NCI-H2227 (cell line): ENCODE measurements at regions not wholly inside any gene's neighbourhood (a gene's known extent, or its start where the extent isn't known, plus 50 kb on each side); places are given as distances from the start of the nearest gene placed in this dataset.
"Not testable (repeated sequence)": the region's sequence is repeated elsewhere in the genome, so short reads cannot be mapped to it uniquely, and the experiment has no call there.

Experiments
- DNase-seq: peaks from one replicate; lab custom pipeline; 2025; ENCODE audit not compliant: unreplicated experiment; lab: John Stamatoyannopoulos, UW

GRCh38 chr10:56104923-56105322 is 256.1 kb downstream of the ZWINT start:
- no peak for DNase-seq

DNA sequence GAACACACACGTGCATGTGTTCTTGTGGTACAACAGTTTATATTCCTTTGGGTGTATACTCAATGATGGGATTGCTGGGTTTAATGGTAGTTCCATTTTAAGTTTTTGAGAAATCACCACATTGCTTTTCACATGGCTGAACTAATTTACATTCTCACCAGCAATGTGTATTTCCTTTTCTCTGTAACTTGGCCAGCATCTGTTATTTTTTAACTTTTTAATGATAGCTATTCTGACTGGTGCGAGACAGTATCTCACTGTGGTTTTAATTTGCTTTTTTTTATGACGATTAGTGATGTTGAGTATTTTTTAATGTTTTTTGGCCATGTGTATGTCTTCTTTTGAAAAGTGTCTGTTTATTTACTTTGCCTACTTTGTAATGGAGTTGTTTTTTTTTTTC is 256.6 kb downstream of the ZWINT start:
- no peak for DNase-seq

DNA sequence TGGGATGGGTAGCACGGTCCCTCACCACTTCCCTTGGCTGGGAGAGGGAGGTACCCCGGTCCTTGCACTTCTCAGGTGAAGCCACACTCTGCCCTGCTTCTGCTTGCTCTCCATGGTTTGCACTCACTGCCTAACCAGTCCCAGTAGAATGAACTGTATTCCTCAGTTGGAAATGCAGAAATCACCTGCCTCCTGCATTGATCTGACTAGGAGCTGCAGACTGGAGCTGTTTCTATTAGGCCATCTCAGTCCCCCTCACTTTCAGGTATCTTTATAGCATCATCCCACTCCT is 264.9 kb downstream of the ZWINT start:
- DNase-seq: no peak

DNA sequence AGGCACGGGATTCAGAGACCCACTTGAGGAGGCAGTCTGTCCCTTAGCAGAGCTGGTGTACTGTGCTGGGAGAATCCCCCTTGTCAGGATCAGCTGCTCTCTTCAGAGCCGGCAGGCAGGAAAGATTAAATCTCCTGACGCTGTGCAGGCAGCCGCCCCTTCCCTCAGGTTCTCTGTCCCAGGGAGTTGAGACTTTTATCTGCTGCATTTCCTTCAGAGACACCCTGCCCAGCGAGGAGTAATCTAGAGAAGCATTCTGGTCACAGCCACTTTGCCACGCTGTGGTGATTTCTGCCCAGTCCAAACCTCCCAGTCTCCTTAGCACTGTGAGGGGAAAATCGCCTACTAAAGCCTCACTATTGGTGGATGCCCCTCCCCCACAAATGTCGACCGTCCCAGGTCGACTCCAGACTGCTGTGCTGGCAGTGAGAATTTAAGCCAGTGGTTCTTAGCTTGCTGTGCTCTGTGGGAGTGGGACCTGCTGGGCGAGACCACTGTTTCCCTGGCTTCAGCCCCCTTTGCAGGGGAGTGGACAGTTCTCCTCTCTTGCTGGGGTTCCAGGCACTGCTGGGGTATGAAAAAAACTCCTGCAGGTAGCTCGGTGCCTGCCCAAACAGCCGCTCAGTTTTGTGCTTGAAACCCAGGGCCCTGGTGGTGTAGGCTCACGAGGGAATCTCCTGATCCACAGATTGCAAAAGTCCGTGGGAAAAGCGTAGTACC is 265.4 kb downstream of the ZWINT start:
- DNase-seq: no peak

GRCh38 chr10:56093645-56094044 is 267.4 kb downstream of the ZWINT start:
- DNase-seq: not testable (repeated sequence)

DNA sequence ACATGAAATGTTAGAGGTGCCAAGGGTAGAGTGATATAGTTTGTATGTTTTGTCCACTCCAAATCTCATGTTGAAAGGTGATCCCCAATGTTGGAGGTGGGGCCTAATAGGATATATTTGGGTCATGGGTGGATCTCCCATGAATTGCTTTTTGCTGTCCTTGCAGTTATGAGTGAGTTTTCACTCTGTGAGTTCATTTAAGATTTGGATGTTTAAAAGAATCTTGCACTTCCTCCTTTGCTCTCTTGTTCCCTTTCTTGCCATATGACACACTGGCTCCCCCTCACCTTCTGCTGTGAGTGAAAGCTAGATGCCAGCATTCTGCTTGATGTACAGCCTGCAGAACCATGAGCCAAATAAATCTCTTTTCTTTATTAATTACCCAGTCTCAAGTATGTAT is 269.2 kb downstream of the ZWINT start:
- no peak for DNase-seq

DNA sequence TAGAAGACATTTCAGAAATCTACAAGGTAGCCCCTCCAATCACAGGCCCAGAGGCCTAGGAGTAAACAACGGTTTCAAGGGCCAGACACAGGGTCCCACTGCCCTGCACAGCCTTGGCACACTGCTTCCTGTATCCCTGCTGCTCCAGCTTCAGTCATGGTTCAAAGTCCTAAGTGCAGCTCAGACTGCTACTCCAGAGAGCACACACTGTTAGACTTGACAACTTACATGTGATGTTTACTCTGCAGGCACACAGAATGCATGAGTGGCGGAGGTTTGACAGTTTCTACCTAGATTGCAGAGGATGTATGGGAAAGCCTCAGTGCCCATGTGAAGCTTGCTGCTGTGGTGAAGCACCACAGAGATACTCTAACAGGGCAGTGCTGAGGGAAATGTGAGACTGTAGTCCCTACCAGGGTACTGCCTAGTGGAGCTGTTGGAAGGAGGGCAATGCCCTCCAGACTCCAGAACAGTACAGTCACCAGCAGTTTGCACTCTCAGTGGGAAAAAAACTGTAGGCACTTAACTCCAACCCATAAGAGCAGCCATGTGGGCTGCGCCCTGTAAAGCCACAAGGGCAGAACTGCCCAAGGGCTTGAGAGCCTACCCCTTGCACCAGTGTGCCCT is 270.0 kb downstream of the ZWINT start:
- no peak for DNase-seq

DNA sequence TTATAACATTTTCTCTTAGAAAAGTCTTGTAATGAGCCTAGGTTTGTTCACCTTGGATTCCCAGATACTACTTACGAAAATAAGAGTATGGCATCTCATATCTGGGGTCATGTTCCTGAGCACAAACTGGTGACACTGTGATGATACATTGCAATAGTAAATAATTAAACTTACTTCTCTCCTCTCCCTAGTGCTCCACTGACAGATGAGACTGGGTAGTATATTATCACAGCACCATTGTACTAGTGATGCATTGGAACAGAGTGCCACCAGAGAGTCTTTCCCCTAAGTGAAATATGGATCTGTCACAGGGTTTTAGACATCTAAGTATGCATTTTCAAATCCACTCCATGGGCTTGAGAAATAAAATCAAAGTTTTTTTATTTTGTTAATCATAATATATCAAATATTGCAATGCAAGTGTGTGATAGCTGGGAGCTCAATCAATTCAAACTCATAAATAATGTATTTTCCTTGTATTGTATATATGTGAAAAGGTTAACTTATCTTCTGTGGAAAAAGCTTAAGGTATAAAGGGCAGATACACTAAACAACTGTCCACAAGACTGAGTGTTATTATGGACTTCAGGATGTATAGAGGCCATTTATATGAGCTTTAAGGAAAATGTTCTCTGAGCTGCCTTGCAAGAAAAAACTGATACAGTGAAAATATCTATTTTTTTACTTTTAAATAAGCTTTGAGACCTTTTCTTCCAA is 275.5 kb downstream of the ZWINT start:
- DNase-seq: no peak

DNA sequence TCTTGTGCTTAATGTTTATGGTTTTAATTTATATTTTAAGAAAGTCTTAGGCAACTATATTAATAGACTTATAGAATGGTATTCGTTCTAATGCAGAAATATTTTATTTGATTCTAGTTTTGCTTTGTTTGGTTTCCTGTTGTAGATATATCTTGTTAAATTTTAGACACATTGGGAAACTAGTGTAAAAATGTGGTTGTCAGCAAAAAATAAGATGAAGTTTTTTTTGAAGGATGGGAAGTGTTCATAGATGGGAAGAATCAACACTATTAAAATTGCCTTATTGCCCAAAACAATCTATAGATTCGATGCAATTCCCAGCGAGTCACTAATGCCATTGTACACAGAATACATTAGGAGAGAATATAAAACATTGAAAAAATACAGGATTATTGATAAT is 278.9 kb downstream of the ZWINT start:
- no peak for DNase-seq

GRCh38 chr10:56068473-56069263 is 292.4 kb downstream of the ZWINT start:
- no peak for DNase-seq

DNA sequence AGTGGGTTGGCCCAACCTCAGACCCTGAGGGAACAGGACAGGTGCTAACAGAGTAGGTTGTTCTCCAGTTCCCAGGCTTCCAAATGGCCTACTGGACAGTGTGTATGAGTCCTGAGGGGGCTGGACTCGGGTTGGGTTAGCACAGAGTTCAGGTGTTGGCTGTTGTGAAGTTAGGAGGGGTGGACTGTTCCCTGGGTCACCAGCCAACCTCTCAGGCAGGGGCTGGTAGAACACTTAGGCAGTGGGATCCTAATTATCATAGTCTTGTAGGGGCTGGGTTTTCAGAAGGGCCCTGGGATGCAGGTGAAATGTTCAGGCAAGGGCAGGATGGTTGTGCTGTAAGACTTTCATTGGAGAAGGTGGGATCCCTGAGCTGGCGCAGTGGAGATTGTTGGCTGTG is 293.0 kb downstream of the ZWINT start:
- DNase-seq: no peak

GRCh38 chr10:56063642-56064041 is 297.4 kb downstream of the ZWINT start:
- no peak for DNase-seq

GRCh38 chr10:56057860-56058259 is 303.2 kb downstream of the ZWINT start:
- DNase-seq: no peak

GRCh38 chr10:56035489-56035888 is 325.6 kb downstream of the ZWINT start:
- DNase-seq: no peak

DNA sequence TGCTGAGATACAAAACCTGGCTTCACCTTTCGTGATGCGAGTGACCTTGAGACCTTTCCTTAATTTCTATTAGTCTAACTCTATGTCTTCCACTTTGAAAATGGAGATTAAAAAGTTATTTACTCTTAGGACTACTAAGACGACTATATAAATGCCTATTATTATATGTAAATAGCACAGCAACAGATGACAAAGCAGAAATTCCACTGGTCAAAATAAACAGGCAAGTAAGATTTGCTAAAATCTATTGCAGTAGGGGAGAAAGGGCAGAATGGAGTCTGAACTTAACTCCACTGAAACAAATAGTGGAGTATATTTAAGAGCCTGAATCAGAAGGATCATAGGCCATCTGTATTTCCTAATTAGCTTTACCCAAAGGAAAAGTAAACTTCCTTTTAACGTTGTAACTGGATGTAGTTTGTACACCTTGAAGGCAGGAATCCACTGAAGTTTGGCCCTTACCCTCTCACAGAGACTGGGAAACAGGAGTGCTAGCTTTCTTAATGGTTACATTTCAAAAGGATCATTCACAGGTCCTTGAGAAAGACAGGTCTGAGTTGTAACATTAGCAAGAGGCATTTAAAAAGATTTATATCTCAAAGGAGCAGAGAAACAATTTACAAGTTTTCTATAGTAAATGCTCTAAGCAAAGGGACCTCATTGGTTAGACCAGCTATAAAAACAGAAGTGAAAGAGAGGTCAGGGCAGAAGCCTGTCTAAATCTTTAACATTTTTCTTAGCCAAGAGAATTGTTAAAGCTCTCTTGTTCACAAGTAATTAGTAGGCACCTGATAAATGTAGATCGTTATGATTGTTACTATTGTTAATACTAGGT is 332.5 kb downstream of the ZWINT start:
- DNase-seq: no peak

DNA sequence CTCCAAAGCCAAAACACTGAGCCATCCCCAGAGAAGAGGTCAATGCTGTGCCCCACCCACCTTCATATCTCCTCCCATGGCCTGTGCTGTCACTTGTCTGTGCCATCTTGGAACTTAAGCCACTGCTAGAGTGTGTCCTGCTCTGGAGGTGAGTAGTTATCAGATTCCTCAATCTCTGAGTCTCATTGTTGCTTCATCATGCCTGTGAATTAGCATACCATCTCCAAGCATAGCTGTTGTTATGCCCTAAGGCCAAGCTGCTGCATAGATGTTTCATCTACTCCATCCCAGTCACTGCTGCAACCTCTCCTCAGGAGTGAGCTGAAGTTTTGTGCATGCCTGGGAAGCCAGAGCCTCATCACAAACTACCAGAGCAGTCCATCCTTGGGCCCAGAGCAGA is 349.0 kb downstream of the ZWINT start:
- DNase-seq: no peak

DNA sequence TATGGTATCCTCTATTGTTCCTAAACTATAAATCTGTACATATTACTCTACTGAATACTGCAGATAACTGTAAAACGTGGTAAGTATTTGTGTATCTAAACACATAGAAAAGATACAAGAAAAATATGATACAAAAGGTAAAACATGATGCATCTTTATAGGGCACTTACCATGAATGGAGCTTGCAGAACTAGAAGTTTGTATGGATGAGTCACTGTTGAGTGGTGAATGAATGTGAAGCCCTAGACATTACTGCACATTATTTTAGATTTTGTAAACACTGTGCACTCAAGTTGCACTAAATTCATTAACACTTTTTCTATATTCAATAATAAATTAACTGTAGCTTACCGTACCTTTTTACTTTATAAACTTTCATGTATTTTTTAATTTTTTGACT is 357.5 kb downstream of the ZWINT start:
- no peak for DNase-seq

DNA sequence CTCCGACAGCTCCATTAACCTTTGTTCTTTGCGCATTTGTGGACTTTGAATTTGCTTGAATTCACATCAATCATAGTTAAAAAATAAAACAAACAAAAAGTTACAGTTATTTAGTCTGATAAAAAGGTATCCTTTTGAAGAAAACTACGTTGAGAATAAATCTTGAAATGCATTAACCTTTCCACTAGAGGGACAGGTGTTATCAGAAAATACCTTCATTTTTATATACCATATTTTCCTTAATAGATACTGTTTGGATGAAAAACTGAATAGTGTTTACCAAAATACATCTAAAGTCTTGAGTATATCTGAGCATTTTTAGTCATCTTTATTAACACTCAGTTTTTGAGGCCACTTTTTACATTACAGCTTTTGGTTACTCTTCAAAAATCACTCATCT is 371.9 kb downstream of the ZWINT start:
- no peak for DNase-seq

DNA sequence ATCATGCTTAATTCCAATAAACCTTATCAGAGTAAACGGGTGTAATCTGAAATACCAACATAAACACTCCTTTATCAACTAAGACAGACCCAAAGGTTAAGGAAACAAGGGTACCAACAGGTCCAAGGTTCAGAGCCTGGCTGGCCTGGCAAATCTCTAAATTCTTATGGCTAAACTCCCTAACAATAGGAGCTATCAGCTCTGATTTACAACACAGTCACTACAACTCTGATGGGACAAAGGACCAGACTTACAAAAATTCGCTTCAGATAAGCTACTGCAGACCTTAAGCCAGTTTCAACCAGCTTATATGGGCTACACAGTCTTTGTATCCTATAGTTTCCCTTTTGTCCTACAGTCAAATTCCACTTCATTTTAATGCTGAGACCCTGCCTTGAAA is 381.9 kb downstream of the ZWINT start:
- no peak for DNase-seq

DNA sequence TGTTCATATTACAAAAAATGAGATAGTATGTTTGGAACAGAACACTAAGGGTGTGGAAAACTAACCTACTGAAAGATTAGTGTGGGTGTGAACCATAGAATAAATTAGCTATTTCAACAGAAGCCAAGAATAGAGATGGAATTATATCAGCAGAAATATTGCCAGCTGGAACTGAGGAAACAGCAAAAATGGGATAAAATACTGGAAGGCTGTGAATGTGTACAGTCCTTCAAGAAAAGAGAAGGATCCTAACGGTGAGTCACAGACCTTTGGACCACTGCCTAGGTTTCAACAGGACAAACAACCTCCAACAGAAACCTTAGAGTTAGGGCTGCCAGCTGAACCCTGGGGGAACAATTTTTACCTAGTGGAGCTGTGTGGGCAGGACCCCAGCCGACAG is 395.0 kb downstream of the ZWINT start:
- DNase-seq: no peak

DNA sequence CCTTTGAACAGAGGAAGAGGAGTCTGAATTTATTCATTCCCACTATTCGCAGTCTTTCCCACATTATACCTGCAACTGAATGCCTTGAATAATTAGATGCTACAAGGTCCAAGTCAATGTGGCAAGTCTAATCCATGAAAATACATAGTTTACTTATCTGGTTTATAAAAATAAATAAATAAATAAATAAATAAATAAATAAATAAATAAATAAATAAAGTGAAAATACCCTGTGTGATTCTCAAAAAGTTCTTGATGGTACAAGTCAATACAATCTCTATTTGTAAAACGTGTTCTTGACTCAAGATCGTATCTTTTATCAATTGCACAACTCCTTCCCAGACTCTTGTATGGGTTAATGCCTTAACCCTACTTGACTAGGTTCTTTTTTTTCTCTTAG is 417.7 kb downstream of the ZWINT start:
- no peak for DNase-seq
